ENCODE measurements at regions not wholly inside any gene's neighbourhood (a gene's known extent, or its start where the extent isn't known, plus 50 kb on each side); places are given as distances from the start of the nearest gene placed in this dataset.

- TF ChIP-seq CTCF (IDR thresholded peaks at IDR 0.05; ENCODE audit: unreplicated experiment) = no peak
- H3K27me3 Mint-ChIP-seq (ENCODE audit: unreplicated experiment) = no peaks in the 10 kb centered on the region
- H3K4me1 Mint-ChIP-seq (ENCODE audit: low read depth, unreplicated experiment) = no peaks in the 10 kb centered on the region
- H3K4me3 Mint-ChIP-seq (ENCODE audit: low read depth, unreplicated experiment) = no peak overlapping the region
- DNase-seq = no peak
- CTCF ChIA-PET = no interaction called here
- intact Hi-C loops (cut with micrococcal nuclease; ENCODE audit: unreplicated experiment) = no loop called here
- H3K9me3 Mint-ChIP-seq (ENCODE audit: low read depth, unreplicated experiment) = peaks cover 6% of the 10 kb centered on the region
- no peaks in the 10 kb centered on the region for H3K36me3 Mint-ChIP-seq (ENCODE audit: insufficient read depth, unreplicated experiment)
- no TSS peak for BruUV-seq (replicated peaks)
- no peak overlapping the region for H3K27ac Mint-ChIP-seq (ENCODE audit: unreplicated experiment)
Observed at GRCh38 chr11:103825469-103825868, 211.0 kb upstream of the DDI1 start.

- no peak for DNase-seq
- Mint-ChIP-seq H3K4me3 (ENCODE audit: low read depth, unreplicated experiment) (no peak overlapping the region), H3K27me3 (ENCODE audit: unreplicated experiment) (no peaks in the 10 kb centered on the region), H3K4me1 (ENCODE audit: low read depth, unreplicated experiment) (no peaks in the 10 kb centered on the region), H3K36me3 (ENCODE audit: insufficient read depth, unreplicated experiment) (no peaks in the 10 kb centered on the region), H3K27ac (ENCODE audit: unreplicated experiment) (no peak overlapping the region), H3K9me3 (ENCODE audit: low read depth, unreplicated experiment) (peaks cover 8% of the 10 kb centered on the region)
- intact Hi-C loops (cut with micrococcal nuclease; ENCODE audit: unreplicated experiment) = no loop called here
- TF ChIP-seq CTCF (IDR thresholded peaks at IDR 0.05; ENCODE audit: unreplicated experiment) = no peak
- CTCF ChIA-PET = no interaction called here
- BruUV-seq (replicated peaks) = no TSS peak
Observed at GRCh38 chr11:103826856-103827255, 209.6 kb upstream of the DDI1 start.

GRCh38 chr11:103829596-103829995 lies 206.8 kb upstream of the DDI1 start:
- no peak for TF ChIP-seq CTCF (IDR thresholded peaks at IDR 0.05; ENCODE audit: unreplicated experiment)
- CTCF ChIA-PET = no interaction called here
- intact Hi-C loops (cut with micrococcal nuclease; ENCODE audit: unreplicated experiment) = no loop called here
- Mint-ChIP-seq H3K9me3 (ENCODE audit: low read depth, unreplicated experiment) (peaks cover 2% of the 10 kb centered on the region), H3K27me3 (ENCODE audit: unreplicated experiment) (no peaks in the 10 kb centered on the region), H3K36me3 (ENCODE audit: insufficient read depth, unreplicated experiment) (no peaks in the 10 kb centered on the region), H3K4me3 (ENCODE audit: low read depth, unreplicated experiment) (no peak overlapping the region), H3K27ac (ENCODE audit: unreplicated experiment) (no peak overlapping the region), H3K4me1 (ENCODE audit: low read depth, unreplicated experiment) (no peaks in the 10 kb centered on the region)
- no peak for DNase-seq
- BruUV-seq (replicated peaks) = no TSS peak

GRCh38 chr11:103830205-103830604 lies 206.2 kb upstream of the DDI1 start:
- Mint-ChIP-seq H3K27ac (ENCODE audit: unreplicated experiment) (no peak overlapping the region), H3K27me3 (ENCODE audit: unreplicated experiment) (no peaks in the 10 kb centered on the region), H3K36me3 (ENCODE audit: insufficient read depth, unreplicated experiment) (no peaks in the 10 kb centered on the region), H3K9me3 (ENCODE audit: low read depth, unreplicated experiment) (peaks cover 2% of the 10 kb centered on the region), H3K4me3 (ENCODE audit: low read depth, unreplicated experiment) (no peak overlapping the region), H3K4me1 (ENCODE audit: low read depth, unreplicated experiment) (no peaks in the 10 kb centered on the region)
- CTCF ChIA-PET = no interaction called here
- BruUV-seq (replicated peaks) = no TSS peak
- TF ChIP-seq CTCF (IDR thresholded peaks at IDR 0.05; ENCODE audit: unreplicated experiment) = no peak
- intact Hi-C loops (cut with micrococcal nuclease; ENCODE audit: unreplicated experiment) = no loop called here
- no peak for DNase-seq

- no peak for DNase-seq
- BruUV-seq (replicated peaks) = no TSS peak
- no peak overlapping the region for H3K4me3 Mint-ChIP-seq (ENCODE audit: low read depth, unreplicated experiment)
- H3K27ac Mint-ChIP-seq (ENCODE audit: unreplicated experiment) = no peak overlapping the region
- no peaks in the 10 kb centered on the region for H3K27me3 Mint-ChIP-seq (ENCODE audit: unreplicated experiment)
- H3K36me3 Mint-ChIP-seq (ENCODE audit: insufficient read depth, unreplicated experiment) = no peaks in the 10 kb centered on the region
- no peaks in the 10 kb centered on the region for H3K4me1 Mint-ChIP-seq (ENCODE audit: low read depth, unreplicated experiment)
- CTCF ChIA-PET = no interaction called here
- TF ChIP-seq CTCF (IDR thresholded peaks at IDR 0.05; ENCODE audit: unreplicated experiment) = no peak
- intact Hi-C loops (cut with micrococcal nuclease; ENCODE audit: unreplicated experiment) = no loop called here
- H3K9me3 Mint-ChIP-seq (ENCODE audit: low read depth, unreplicated experiment) = peaks cover 4% of the 10 kb centered on the region
Observed at GRCh38 chr11:103832762-103833161, 203.7 kb upstream of the DDI1 start.
